Skeletal muscle tissue (tissue), 3 donors: ENCODE measurements at regions not wholly inside any gene's neighbourhood (a gene's known extent, or its start where the extent isn't known, plus 50 kb on each side); places are given as distances from the start of the nearest gene placed in this dataset.

Source experiments
- H3K27ac ChIP-seq: one replicate; pipeline ENCODE4 v1.7.0; 2013; ENCODE audit warnings: mild to moderate bottlenecking, low read depth, low read length, inconsistent platforms
- H3K27me3 ChIP-seq, 3 donors: one replicate each; pipeline ENCODE4 v1.7.0; 2013; ENCODE audit warnings: low read length in 3 of 3; ENCODE audit not compliant: control insufficient read depth in 3 of 3, insufficient read depth in 3 of 3
- H3K36me3 ChIP-seq, 3 donors: one replicate each; pipeline ENCODE4 v1.7.0; 2013; ENCODE audit warnings: low read length in 3 of 3; ENCODE audit not compliant: control insufficient read depth in 3 of 3, insufficient read depth in 3 of 3
- H3K4me1 ChIP-seq, 3 donors: one replicate each; pipeline ENCODE4 v1.7.0; 2013; ENCODE audit warnings: low read length in 3 of 3, mild to moderate bottlenecking in 3 of 3; ENCODE audit not compliant: control insufficient read depth in 3 of 3, insufficient read depth in 3 of 3
- H3K4me3 ChIP-seq, 3 donors: one replicate each; pipeline ENCODE4 v1.7.0; 2013; ENCODE audit warnings: low read length in 3 of 3
- H3K9ac ChIP-seq, 3 donors: one replicate each; pipeline ENCODE4 v1.7.0; 2013; ENCODE audit warnings: low read length in 3 of 3, mild to moderate bottlenecking in 3 of 3, moderate library complexity in 2 of 3, low read depth in 1 of 3
- H3K9me3 ChIP-seq, 3 donors: one replicate each; pipeline ENCODE4 v1.7.0; 2013; ENCODE audit warnings: low read length in 3 of 3; ENCODE audit not compliant: control insufficient read depth in 3 of 3
- donor health status: Osteomylitis.

GRCh38 chr2:179351057-179351456 is 86.4 kb upstream of the SESTD1 start:
- Histone ChIP-seq H3K4me1 (no peaks in the 10 kb centered on the region), H3K9me3 (no peaks in the 10 kb centered on the region), H3K27me3 (no peaks in the 10 kb centered on the region), H3K9ac (no peak overlapping the region), H3K4me3 (no peak overlapping the region), H3K27ac (no peak overlapping the region), H3K36me3 (no peaks in the 10 kb centered on the region)

- Histone ChIP-seq H3K4me1 (peaks cover 2% of the 10 kb centered on the region in 3 donors), H3K27ac (no peak overlapping the region), H3K27me3 (no peaks in the 10 kb centered on the region), H3K36me3 (no peaks in the 10 kb centered on the region), H3K9me3 (no peaks in the 10 kb centered on the region), H3K4me3 (no peak overlapping the region), H3K9ac (no peak overlapping the region)
Observed at GRCh38 chr2:179349670-179350303, 85.2 kb upstream of the SESTD1 start.

GRCh38 chr2:179348906-179349305 is 84.3 kb upstream of the SESTD1 start:
- Histone ChIP-seq H3K9ac (no peak overlapping the region), H3K27ac (no peak overlapping the region), H3K9me3 (no peaks in the 10 kb centered on the region), H3K4me1 (peaks cover 5 to 6% (median 6%) of the 10 kb centered on the region in 3 donors), H3K36me3 (no peaks in the 10 kb centered on the region), H3K4me3 (no peak overlapping the region), H3K27me3 (no peaks in the 10 kb centered on the region)

- Histone ChIP-seq H3K4me3 (peak overlapping the region in 1 of 3 donors; percentile 19), H3K9ac (no peak overlapping the region), H3K9me3 (no peaks in the 10 kb centered on the region), H3K27me3 (no peaks in the 10 kb centered on the region), H3K27ac (peak overlapping the region; percentile 62), H3K36me3 (no peaks in the 10 kb centered on the region), H3K4me1 (peaks cover 5 to 6% (median 6%) of the 10 kb centered on the region in 3 donors)
Observed at GRCh38 chr2:179344970-179345369, 80.3 kb upstream of the SESTD1 start.

- Histone ChIP-seq H3K36me3 (no peaks in the 10 kb centered on the region), H3K9ac (no peak overlapping the region), H3K27me3 (no peaks in the 10 kb centered on the region), H3K4me3 (peak overlapping the region in 2 of 3 donors; percentile 19 to 29), H3K27ac (peak overlapping the region; percentile 62), H3K9me3 (no peaks in the 10 kb centered on the region), H3K4me1 (peaks cover 5 to 6% (median 6%) of the 10 kb centered on the region in 3 donors)
Observed at GRCh38 chr2:179344280-179344964, 79.8 kb upstream of the SESTD1 start.

GRCh38 chr2:179343945-179344279 is 79.3 kb upstream of the SESTD1 start:
- H3K27me3 ChIP-seq, result no peaks in the 10 kb centered on the region
- peak overlapping the region; percentile 62 for H3K27ac ChIP-seq
- H3K9me3 ChIP-seq, result no peaks in the 10 kb centered on the region
- H3K4me1 ChIP-seq, result peaks cover 5 to 6% (median 6%) of the 10 kb centered on the region in 3 donors
- no peak overlapping the region for H3K9ac ChIP-seq
- no peaks in the 10 kb centered on the region for H3K36me3 ChIP-seq
- H3K4me3 ChIP-seq, result no peak overlapping the region

GRCh38 chr2:179341152-179341866 is 76.7 kb upstream of the SESTD1 start:
- Histone ChIP-seq H3K36me3 (no peaks in the 10 kb centered on the region), H3K27ac (no peak overlapping the region), H3K4me1 (peaks cover 5 to 6% (median 6%) of the 10 kb centered on the region in 3 donors), H3K4me3 (no peak overlapping the region), H3K27me3 (no peaks in the 10 kb centered on the region), H3K9me3 (no peaks in the 10 kb centered on the region), H3K9ac (no peak overlapping the region)

- no peaks in the 10 kb centered on the region for H3K27me3 ChIP-seq
- no peaks in the 10 kb centered on the region for H3K36me3 ChIP-seq
- H3K4me3 ChIP-seq, result no peak overlapping the region
- no peak overlapping the region for H3K27ac ChIP-seq
- H3K9me3 ChIP-seq, result no peaks in the 10 kb centered on the region
- H3K9ac ChIP-seq, result no peak overlapping the region
- peaks cover 5 to 6% (median 6%) of the 10 kb centered on the region in 3 donors for H3K4me1 ChIP-seq
Observed at GRCh38 chr2:179340678-179341077, 76.0 kb upstream of the SESTD1 start.

- Histone ChIP-seq H3K9ac (no peak overlapping the region), H3K27ac (peak overlapping the region; percentile 34), H3K4me3 (no peak overlapping the region), H3K4me1 (no peaks in the 10 kb centered on the region), H3K27me3 (no peaks in the 10 kb centered on the region), H3K9me3 (no peaks in the 10 kb centered on the region), H3K36me3 (no peaks in the 10 kb centered on the region)
Observed at GRCh38 chr2:179338681-179339080, 74.0 kb upstream of the SESTD1 start.
